ENCODE measurements at regions not wholly inside any gene's neighbourhood (a gene's known extent, or its start where the extent isn't known, plus 50 kb on each side); places are given as distances from the start of the nearest gene placed in this dataset.
A peak's percentile ranks its signal among the peaks of the same experiment; 100 is the strongest.

GRCh38 chr12:98423963-98424362, 91.4 kb upstream of the TMPO start:
- no peak for DNase-seq (ENCODE audit: low spot score)

- peak; percentile 74 for DNase-seq (ENCODE audit: low spot score)
These were observed 90.5 kb upstream of the TMPO start for GRCh38 chr12:98424726-98425401.

- no peak for DNase-seq (ENCODE audit: low spot score)
These were observed 89.5 kb upstream of the TMPO start for GRCh38 chr12:98425859-98426258.

GRCh38 chr12:98431089-98431488, 84.3 kb upstream of the TMPO start:
- DNase-seq (ENCODE audit: low spot score) = no peak

GRCh38 chr12:98437166-98437565, 78.2 kb upstream of the TMPO start:
- DNase-seq (ENCODE audit: low spot score) = no peak

- no peak for DNase-seq (ENCODE audit: low spot score)
These were observed 77.4 kb upstream of the TMPO start for GRCh38 chr12:98437806-98438595.

GRCh38 chr12:98438656-98439230, 76.6 kb upstream of the TMPO start:
- no peak for DNase-seq (ENCODE audit: low spot score)

- peak; percentile 2 for DNase-seq (ENCODE audit: low spot score)
These were observed 75.9 kb upstream of the TMPO start for GRCh38 chr12:98439471-98439951.

- DNase-seq (ENCODE audit: low spot score) = peak; percentile 87
These were observed 75.3 kb upstream of the TMPO start for GRCh38 chr12:98439981-98440581.

- DNase-seq (ENCODE audit: low spot score) = no peak
These were observed 69.3 kb upstream of the TMPO start for GRCh38 chr12:98446060-98446459.

GRCh38 chr12:98446682-98447081, 68.7 kb upstream of the TMPO start:
- no peak for DNase-seq (ENCODE audit: low spot score)

- DNase-seq (ENCODE audit: low spot score) = no peak
These were observed 65.8 kb upstream of the TMPO start for GRCh38 chr12:98449584-98449983.

- no peak for DNase-seq (ENCODE audit: low spot score)
These were observed 62.3 kb upstream of the TMPO start for GRCh38 chr12:98453070-98453469.

- DNase-seq (ENCODE audit: low spot score) = no peak
These were observed 61.9 kb upstream of the TMPO start for GRCh38 chr12:98453492-98453891.

- no peak for DNase-seq (ENCODE audit: low spot score)
These were observed 59.3 kb upstream of the TMPO start for GRCh38 chr12:98456041-98456440.

GRCh38 chr12:98456576-98457573, 58.5 kb upstream of the TMPO start:
- no peak for DNase-seq (ENCODE audit: low spot score)

GRCh38 chr12:98464190-98464589, 51.2 kb upstream of the TMPO start:
- no peak for DNase-seq (ENCODE audit: low spot score)

GRCh38 chr12:98465505-98465904, 49.9 kb upstream of the TMPO start:
- DNase-seq (ENCODE audit: low spot score) = no peak
